Esophagus squamous epithelium (tissue), 5 donors: ENCODE measurements at regions not wholly inside any gene's neighbourhood (a gene's known extent, or its start where the extent isn't known, plus 50 kb on each side); places are given as distances from the start of the nearest gene placed in this dataset.
A peak's percentile ranks its signal among the peaks of the same experiment; 100 is the strongest.
"Not testable (repeated sequence)": the region's sequence is repeated elsewhere in the genome, so short reads cannot be mapped to it uniquely, and the experiment has no call there.

ENCODE experiments used
- DNase-seq: peaks from one replicate; lab custom pipeline; 2025; lab: John Stamatoyannopoulos, UW
- H3K27ac ChIP-seq, 4 donors: fragments of 200-600 bp; sonication (generic); one replicate each; pipeline ENCODE4 v1.5.1; 2016 to 2019; ENCODE audit warnings: mild to moderate bottlenecking in 1 of 4
- H3K27me3 ChIP-seq, 4 donors: fragments of 200-600 bp; sonication (generic); 1 replicate in 3 of 4; 2 replicates in 1 of 4; pipeline versions ENCODE4 v1.5.1 to v1.6.0; 2017 to 2021; ENCODE audit warnings: antibody characterized with exemption in 1 of 4
- H3K36me3 ChIP-seq, 3 donors: fragments of 200-600 bp; sonication (generic); one replicate each; pipeline ENCODE4 v1.5.1; 2016 to 2019
- H3K4me1 ChIP-seq, 3 donors: fragments of 200-600 bp; sonication (generic); one replicate each; pipeline ENCODE4 v1.5.1; 2017 to 2019
- H3K4me3 ChIP-seq, 4 donors: fragments of 200-600 bp; sonication (generic); 1 replicate in 3 of 4; 2 replicates in 1 of 4; pipeline ENCODE4 v1.5.1; 2016 to 2019; ENCODE audit warnings: mild to moderate bottlenecking in 2 of 4, moderate library complexity in 1 of 4
- H3K9me3 ChIP-seq, 3 donors: fragments of 200-600 bp; sonication (generic); one replicate each; pipeline ENCODE4 v1.5.1; 2016 to 2019
- CTCF ChIP-seq, 6 experiments: fragments of 450-650 bp in 4 of 6; fragments of 200-600 bp in 2 of 6; sonication (generic) in 2 of 6; IDR thresholded peaks; one replicate each; pipeline ENCODE4 v1.5.1; 2016 to 2019; ENCODE audit warnings: antibody characterized with exemption in 6 of 6, mild to moderate bottlenecking in 4 of 6, moderate library complexity in 4 of 6
- POLR2A ChIP-seq, 4 donors: fragments of 450-650 bp; IDR thresholded peaks; one replicate each; pipeline ENCODE4 v1.6.1; 2017; ENCODE audit warnings: antibody characterized with exemption in 4 of 4, mild to moderate bottlenecking in 4 of 4, moderate library complexity in 3 of 4
- WGBS, 2 donors: methylation state at CpG; one replicate each; pipeline ENCODE4 v1.1.5; 2018; 5-methylcytosine and 5-hydroxymethylcytosine counted together
- intact Hi-C: fragments of 100-400 bp; cut with DNase I; formaldehyde crosslinking; loops from one replicate; pipeline ENCODE4 v1.15.0; 2022
- donor health status: DM: yes; HTN: yes; CAD: no.

- Histone ChIP-seq H3K36me3 (no peaks in the 10 kb centered on the region), H3K9me3 (no peaks in the 10 kb centered on the region), H3K4me1 (peaks cover 0 to 6% (median 4%) of the 10 kb centered on the region in 3 donors), H3K27me3 (no peaks in the 10 kb centered on the region), H3K4me3 (no peak overlapping the region), H3K27ac (no peak overlapping the region)
- no peak for TF ChIP-seq CTCF (IDR thresholded peaks at IDR 0.05)
- no peak for TF ChIP-seq POLR2A (IDR thresholded peaks at IDR 0.05)
- 82 to 87% methylated on average over 16 of the region's 17 CpGs for WGBS, 2 donors
- intact Hi-C loops, result no loop called here
- no peak for DNase-seq
These were observed 212.6 kb downstream of the ACKR3 start for GRCh38 chr2:236781933-236782816.

- Histone ChIP-seq H3K36me3 (no peaks in the 10 kb centered on the region), H3K27me3 (no peaks in the 10 kb centered on the region), H3K4me3 (no peak overlapping the region), H3K9me3 (no peaks in the 10 kb centered on the region), H3K4me1 (no peaks in the 10 kb centered on the region), H3K27ac (no peak overlapping the region)
- intact Hi-C loops, result no loop called here
- whole genome bisulfite sequencing, 2 donors, result 59 to 88% methylated on average over 5 of the region's 5 CpGs
- TF ChIP-seq POLR2A (IDR thresholded peaks at IDR 0.05) (no peak), CTCF (IDR thresholded peaks at IDR 0.05) (no peak)
- no peak for DNase-seq
These were observed 213.3 kb downstream of the ACKR3 start for GRCh38 chr2:236782938-236783337.

- H3K9me3 ChIP-seq, result no peaks in the 10 kb centered on the region
- intact Hi-C loops, result no loop called here
- WGBS, 2 donors, result 84 to 87% methylated on average over 6 of the region's 6 CpGs
- no peaks in the 10 kb centered on the region for H3K27me3 ChIP-seq
- no peak for TF ChIP-seq POLR2A (IDR thresholded peaks at IDR 0.05)
- TF ChIP-seq CTCF (IDR thresholded peaks at IDR 0.05), result no peak
- no peaks in the 10 kb centered on the region for H3K4me1 ChIP-seq
- H3K27ac ChIP-seq, result no peak overlapping the region
- DNase-seq, result no peak
- no peaks in the 10 kb centered on the region for H3K36me3 ChIP-seq
- no peak overlapping the region for H3K4me3 ChIP-seq
These were observed 213.9 kb downstream of the ACKR3 start for GRCh38 chr2:236783417-236784020.

- intact Hi-C loops, result no loop called here
- 69 to 72% methylated on average over 6 of the region's 6 CpGs for WGBS, 2 donors
- no peak for DNase-seq
- H3K4me3 ChIP-seq, result no peak overlapping the region
- H3K4me1 ChIP-seq, result no peaks in the 10 kb centered on the region
- H3K9me3 ChIP-seq, result no peaks in the 10 kb centered on the region
- peaks cover 0 to 10% (median 0%) of the 10 kb centered on the region in 4 donors for H3K27me3 ChIP-seq
- H3K36me3 ChIP-seq, result no peaks in the 10 kb centered on the region
- TF ChIP-seq CTCF (IDR thresholded peaks at IDR 0.05) (no peak), POLR2A (IDR thresholded peaks at IDR 0.05) (no peak)
- H3K27ac ChIP-seq, result no peak overlapping the region
These were observed 216.0 kb downstream of the ACKR3 start for GRCh38 chr2:236785611-236786057.

GRCh38 chr2:236786751-236787150, 217.1 kb downstream of the ACKR3 start:
- no peak for DNase-seq
- Histone ChIP-seq H3K27me3 (peaks cover 0 to 14% (median 0%) of the 10 kb centered on the region in 4 donors), H3K36me3 (no peaks in the 10 kb centered on the region), H3K27ac (peak overlapping the region in 1 of 4 donors; percentile 28), H3K9me3 (no peaks in the 10 kb centered on the region), H3K4me1 (no peaks in the 10 kb centered on the region), H3K4me3 (no peak overlapping the region)
- WGBS, 2 donors, result 95 to 100% methylated on average over 4 of the region's 4 CpGs
- intact Hi-C loops, result no loop called here
- TF ChIP-seq POLR2A (IDR thresholded peaks at IDR 0.05) (no peak), CTCF (IDR thresholded peaks at IDR 0.05) (no peak)

- H3K27ac ChIP-seq, H3K4me3 ChIP-seq, intact Hi-C loops, DNase-seq, H3K4me1 ChIP-seq, H3K9me3 ChIP-seq, H3K36me3 ChIP-seq: not testable (repeated sequence)
- H3K27me3 ChIP-seq, result peaks cover 0 to 14% (median 0%) of the 10 kb centered on the region in 4 donors
- 76 to 85% methylated on average over 5 of the region's 5 CpGs for WGBS, 2 donors
These were observed 217.8 kb downstream of the ACKR3 start for GRCh38 chr2:236787376-236787775.
